Thoracic aorta (tissue), 2 donors: ENCODE measurements at regions not wholly inside any gene's neighbourhood (a gene's known extent, or its start where the extent isn't known, plus 50 kb on each side); places are given as distances from the start of the nearest gene placed in this dataset.

Experiments used
- ATAC-seq: fragments of 150-250 bp; one replicate; pipeline ENCODE4 v1.8.0; 2017; ENCODE audit warnings: low read depth; ENCODE audit not compliant: insufficient number of reproducible peaks, low FRiP score
- DNase-seq: peaks from one replicate; pipeline ENCODE4 v3.0.0-alpha.2; 2020; ENCODE audit warnings: low spot score
- H3K27ac ChIP-seq, 2 donors: fragments of 200-600 bp; sonication (generic); 1 replicate in 1 of 2; 2 replicates in 1 of 2; pipeline ENCODE4 v1.5.1; 2016; ENCODE audit warnings: mild to moderate bottlenecking in 2 of 2, moderate library complexity in 2 of 2
- H3K27me3 ChIP-seq: fragments of 200-600 bp; sonication (generic); replicated peaks from 2 replicates; pipeline ENCODE4 v1.6.0; 2016; ENCODE audit warnings: mild to moderate bottlenecking; ENCODE audit not compliant: insufficient read depth
- H3K36me3 ChIP-seq: fragments of 200-600 bp; sonication (generic); one replicate; pipeline ENCODE4 v1.5.1; 2016
- H3K4me1 ChIP-seq, 2 donors: fragments of 200-600 bp; sonication (generic); 1 replicate in 1 of 2; 2 replicates in 1 of 2; pipeline versions ENCODE4 v1.5.1 to v1.6.0; 2016; ENCODE audit warnings: low read depth in 2 of 2, mild to moderate bottlenecking in 1 of 2; ENCODE audit not compliant: control insufficient read depth in 1 of 2
- H3K4me3 ChIP-seq: fragments of 200-600 bp; sonication (generic); 2 replicates; pipeline ENCODE4 v1.5.1; 2016; ENCODE audit warnings: mild to moderate bottlenecking
- H3K9me3 ChIP-seq: fragments of 200-600 bp; sonication (generic); 2 replicates; pipeline ENCODE4 v1.5.1; 2016
- CTCF ChIP-seq: fragments of 200-600 bp; sonication (generic); IDR thresholded peaks from one replicate; pipeline ENCODE4 v1.5.1; 2019; ENCODE audit warnings: antibody characterized with exemption

- ATAC-seq (peak; percentile 34), DNase-seq (peak; percentile 19)
- peaks cover 31 to 54% of the 10 kb centered on the region in 2 donors for H3K4me1 ChIP-seq
- peak overlapping the region; percentile 93 to 98 for H3K27ac ChIP-seq
- no peaks in the 10 kb centered on the region for H3K36me3 ChIP-seq
- TF ChIP-seq CTCF, result no peak
- H3K27me3 ChIP-seq, result no peaks in the 10 kb centered on the region
- H3K4me3 ChIP-seq, result no peak overlapping the region
- H3K9me3 ChIP-seq, result no peaks in the 10 kb centered on the region
Observed at GRCh38 chr15:68487087-68487843, 55.3 kb upstream of the ITGA11 start.

- H3K27ac ChIP-seq, result peak overlapping the region; percentile 93 to 98
Observed at GRCh38 chr15:68488290-68488689, 56.3 kb upstream of the ITGA11 start.

DNA sequence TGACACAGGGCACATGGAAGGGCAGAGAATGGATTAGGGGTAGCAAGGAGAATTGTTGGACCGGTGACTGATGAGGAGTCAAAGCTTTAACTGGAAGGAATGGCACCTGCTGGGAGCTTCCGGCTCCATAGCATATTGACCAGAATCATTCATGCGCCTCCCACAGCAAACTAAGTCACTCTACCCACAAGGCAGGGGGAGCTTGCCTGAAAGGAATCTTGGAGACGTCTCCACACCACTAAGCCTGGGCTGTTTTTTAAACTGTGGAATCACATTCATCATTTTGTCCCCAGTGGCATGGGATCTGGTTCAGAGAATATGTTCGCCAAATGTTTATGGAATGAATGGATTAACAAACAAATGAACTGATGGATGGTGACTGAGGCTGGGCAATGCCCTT is 57.0 kb upstream of the ITGA11 start:
- no peak overlapping the region for H3K4me3 ChIP-seq
- DNase-seq, result no peak
- H3K4me1 ChIP-seq, result peaks cover 26 to 59% of the 10 kb centered on the region in 2 donors
- no peaks in the 10 kb centered on the region for H3K27me3 ChIP-seq
- ATAC-seq, result no peak
- no peaks in the 10 kb centered on the region for H3K36me3 ChIP-seq
- H3K27ac ChIP-seq, result peak overlapping the region; percentile 93 to 98
- no peak for TF ChIP-seq CTCF
- H3K9me3 ChIP-seq, result no peaks in the 10 kb centered on the region

More at GRCh38 chr15:68488290-68488689, 56.3 kb upstream of the ITGA11 start:
- DNase-seq (no peak), ATAC-seq (no peak)
- H3K4me3 ChIP-seq, result no peak overlapping the region
- H3K27me3 ChIP-seq, result no peaks in the 10 kb centered on the region
- no peaks in the 10 kb centered on the region for H3K36me3 ChIP-seq
- no peak for TF ChIP-seq CTCF
- H3K4me1 ChIP-seq, result peaks cover 29 to 58% of the 10 kb centered on the region in 2 donors
- no peaks in the 10 kb centered on the region for H3K9me3 ChIP-seq

- no peak for TF ChIP-seq CTCF
- no peak overlapping the region for H3K4me3 ChIP-seq
- H3K9me3 ChIP-seq, result no peaks in the 10 kb centered on the region
- DNase-seq (no peak), ATAC-seq (no peak)
- H3K27ac ChIP-seq, result peak overlapping the region; percentile 93 to 98
- no peaks in the 10 kb centered on the region for H3K36me3 ChIP-seq
- peaks cover 21 to 59% of the 10 kb centered on the region in 2 donors for H3K4me1 ChIP-seq
- H3K27me3 ChIP-seq, result no peaks in the 10 kb centered on the region
Observed at GRCh38 chr15:68489421-68489820, 57.5 kb upstream of the ITGA11 start.

DNA sequence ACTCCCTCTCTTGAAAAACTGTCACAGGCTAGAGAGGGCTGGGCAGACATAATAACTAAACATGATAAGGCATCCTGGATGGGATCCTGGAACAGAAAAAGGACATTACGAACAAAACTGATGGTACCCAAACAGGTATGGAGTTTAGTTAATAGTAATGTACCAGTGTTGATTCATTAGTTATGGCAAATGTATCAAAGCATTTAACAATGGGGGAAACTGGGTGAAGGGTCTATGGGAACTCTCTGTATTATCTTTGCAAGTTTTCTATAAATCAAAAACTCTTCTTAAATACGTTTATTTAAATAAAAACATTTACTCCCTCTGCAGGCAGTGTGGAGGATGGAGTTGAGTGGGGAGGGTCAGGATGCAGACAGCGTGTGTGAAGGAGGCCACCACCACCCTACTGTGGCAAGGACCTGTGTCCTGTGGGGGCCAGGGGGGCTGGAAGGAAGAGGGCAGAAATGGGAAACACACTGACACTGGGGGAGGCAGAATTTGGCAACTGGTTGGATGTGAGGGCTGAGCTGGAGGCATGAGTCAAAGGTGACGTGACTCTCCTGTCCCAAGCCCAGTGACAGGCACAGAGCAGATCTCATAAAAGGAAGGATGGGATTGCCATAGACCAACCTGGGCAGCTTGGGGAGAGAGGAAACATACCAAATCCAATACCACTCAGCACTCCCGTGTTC is 59.6 kb upstream of the ITGA11 start:
- H3K36me3 ChIP-seq, result no peaks in the 10 kb centered on the region
- H3K27me3 ChIP-seq, result no peaks in the 10 kb centered on the region
- no peak overlapping the region for H3K27ac ChIP-seq
- no peak for DNase-seq
- H3K9me3 ChIP-seq, result no peaks in the 10 kb centered on the region
- no peak for ATAC-seq
- H3K4me1 ChIP-seq, result peaks cover 5 to 39% of the 10 kb centered on the region in 2 donors
- TF ChIP-seq CTCF, result no peak
- H3K4me3 ChIP-seq, result no peak overlapping the region
